Kidney (tissue), 13 donors: ENCODE measurements at regions not wholly inside any gene's neighbourhood (a gene's known extent, or its start where the extent isn't known, plus 50 kb on each side); places are given as distances from the start of the nearest gene placed in this dataset.

Experiments used
- DNase-seq, 5 donors: peaks; one replicate each; pipeline ENCODE4 v3.0.0-alpha.2; 2013 to 2020
- FAIRE-seq: peaks from 2 replicates; lab custom pipeline; 2012; peaks lifted over from hg19 to GRCh38; lab: Jason Lieb, UNC
- H3K27ac ChIP-seq, 2 donors: one replicate each; pipeline ENCODE4 v1.7.0; 2013; ENCODE audit warnings: low read depth in 2 of 2, low read length in 2 of 2, inconsistent platforms in 1 of 2
- H3K27me3 ChIP-seq: one replicate; pipeline ENCODE4 v1.7.1; 2013; ENCODE audit warnings: low read length, inconsistent platforms; ENCODE audit not compliant: control insufficient read depth, insufficient read depth
- H3K36me3 ChIP-seq, 3 donors: one replicate each; pipeline versions ENCODE4 v1.7.0 to v1.7.1; 2013; ENCODE audit warnings: low read length in 3 of 3, control low read depth in 1 of 3, inconsistent platforms in 1 of 3; ENCODE audit not compliant: insufficient read depth in 3 of 3, control insufficient read depth in 2 of 3
- H3K4me1 ChIP-seq, 3 donors: one replicate each; pipeline versions ENCODE4 v1.7.0 to v1.7.1; 2013; ENCODE audit warnings: low read length in 3 of 3, inconsistent platforms in 1 of 3, low read depth in 1 of 3; ENCODE audit not compliant: control insufficient read depth in 2 of 3, insufficient read depth in 2 of 3
- H3K4me3 ChIP-seq, 3 donors: one replicate each; pipeline versions ENCODE4 v1.7.0 to v1.8.1; 2013; ENCODE audit warnings: low read length in 3 of 3, control low read depth in 1 of 3, inconsistent platforms in 1 of 3
- H3K9ac ChIP-seq, 3 donors: one replicate each; pipeline versions ENCODE4 v1.7.0 to v1.7.1; 2013; ENCODE audit warnings: low read length in 3 of 3, control low read depth in 1 of 3, inconsistent platforms in 1 of 3
- H3K9me3 ChIP-seq, 3 donors: one replicate each; pipeline versions ENCODE4 v1.7.0 to v1.7.1; 2013; ENCODE audit warnings: low read length in 3 of 3, control low read depth in 1 of 3, inconsistent platforms in 1 of 3; ENCODE audit not compliant: control insufficient read depth in 2 of 3, insufficient read depth in 1 of 3
- CTCF ChIP-seq: IDR thresholded peaks from 3 replicates; pipeline ENCODE4 v1.5.1; 2012; ENCODE audit warnings: mild to moderate bottlenecking, moderate library complexity, borderline replicate concordance; ENCODE audit not compliant: insufficient read depth; ENCODE audit errors: extremely low read depth
- intact Hi-C: fragments of 100-400 bp; cut with DNase I; formaldehyde crosslinking; loops from one replicate; pipeline ENCODE4 v1.11.1; 2022
- donor health status: control.
- donor health status: control.
- donor health status: control.
- donor health status: control.
- donor health status: control.
- donor health status: DM: yes; HTN: yes; CAD: no.
- donor health status: Normal renal cell carcinoma (clear cell type).

- H3K4me3 ChIP-seq: no peak overlapping the region
- H3K36me3 ChIP-seq: no peaks in the 10 kb centered on the region
- no peak overlapping the region for H3K27ac ChIP-seq
- no peaks in the 10 kb centered on the region for H3K4me1 ChIP-seq
- FAIRE-seq: no peak
- no peak for TF ChIP-seq CTCF
- no peaks in the 10 kb centered on the region for H3K27me3 ChIP-seq
- H3K9ac ChIP-seq: no peak overlapping the region
- H3K9me3 ChIP-seq: no peaks in the 10 kb centered on the region
- no peak for DNase-seq
- intact Hi-C loops: no loop called here
These were observed 75.5 kb upstream of the CCDC68 start for GRCh38 chr18:55034742-55035141.

- Histone ChIP-seq H3K4me1 (no peaks in the 10 kb centered on the region), H3K9ac (no peak overlapping the region), H3K36me3 (no peaks in the 10 kb centered on the region), H3K4me3 (no peak overlapping the region), H3K27me3 (no peaks in the 10 kb centered on the region), H3K9me3 (no peaks in the 10 kb centered on the region), H3K27ac (no peak overlapping the region)
- TF ChIP-seq CTCF: no peak
- intact Hi-C loops: no loop called here
- FAIRE-seq: no peak
- peak in 1 of 5 donors; percentile 8 for DNase-seq
These were observed 72.7 kb upstream of the CCDC68 start for GRCh38 chr18:55031979-55032378.

GRCh38 chr18:55031576-55031975 is 72.3 kb upstream of the CCDC68 start:
- no peak for FAIRE-seq
- intact Hi-C loops: no loop called here

More at GRCh38 chr18:55031576-55031975, 72.3 kb upstream of the CCDC68 start:
- H3K9ac ChIP-seq: no peak overlapping the region
- H3K36me3 ChIP-seq: no peaks in the 10 kb centered on the region
- H3K9me3 ChIP-seq: no peaks in the 10 kb centered on the region
- peak in 1 of 5 donors; percentile 10 for DNase-seq
- no peak for TF ChIP-seq CTCF
- H3K27me3 ChIP-seq: no peaks in the 10 kb centered on the region
- H3K4me3 ChIP-seq: no peak overlapping the region
- H3K27ac ChIP-seq: no peak overlapping the region
- H3K4me1 ChIP-seq: no peaks in the 10 kb centered on the region
